ENCODE measurements at regions not wholly inside any gene's neighbourhood (a gene's known extent, or its start where the extent isn't known, plus 50 kb on each side); places are given as distances from the start of the nearest gene placed in this dataset.
A peak's percentile ranks its signal among the peaks of the same experiment; 100 is the strongest.

DNA sequence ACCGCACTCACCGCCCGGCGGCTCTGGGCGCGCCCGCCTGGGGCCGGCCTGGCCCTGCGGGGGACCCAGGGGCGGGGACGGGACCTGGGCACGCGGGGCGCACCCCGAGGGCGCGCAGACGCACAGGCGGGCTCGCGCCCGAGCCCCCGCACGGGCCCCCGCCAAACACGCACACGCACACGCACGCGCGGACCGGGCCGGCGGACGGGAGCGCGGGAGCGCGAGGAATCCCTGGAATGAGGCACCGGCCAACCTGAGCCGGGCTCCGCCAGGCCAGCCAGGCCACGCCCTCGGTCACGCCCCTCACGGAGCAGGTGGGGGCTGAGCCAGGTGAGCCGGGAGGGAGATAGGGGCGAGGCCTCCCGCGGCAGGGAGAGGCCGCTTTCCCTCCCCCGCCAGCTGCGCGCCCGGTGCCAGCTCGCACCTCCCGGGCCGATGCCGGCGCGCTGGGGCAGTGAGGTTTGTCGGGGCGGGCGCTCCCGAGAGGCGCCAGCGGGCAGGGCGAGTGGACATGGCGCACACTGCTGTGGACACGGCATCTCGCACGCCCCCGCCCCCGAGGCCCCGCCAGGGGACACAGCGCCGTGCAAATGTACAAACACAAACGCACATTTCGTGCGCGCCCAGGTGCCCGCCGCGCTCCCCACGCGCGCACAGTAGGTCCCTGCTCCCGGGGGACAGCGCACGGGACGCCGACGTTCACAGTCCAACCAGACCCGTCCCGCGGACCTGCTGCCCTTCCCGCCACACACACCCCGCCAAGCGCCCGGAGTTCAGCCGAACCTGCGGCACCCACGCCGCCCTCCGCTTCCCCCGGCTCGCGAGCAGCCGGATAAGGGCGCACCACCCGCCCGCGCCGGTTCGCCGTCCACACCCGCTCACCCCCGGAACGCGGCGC, 75.9 kb upstream of the VGLL4 start:
- Histone ChIP-seq H3K4me3 (ENCODE audit: control extremely low read depth in 1 of 5, extremely low read depth in 1 of 5, insufficient read depth in 1 of 5, low read depth in 2 of 5, low read length in 4 of 5) (peak overlapping the region in 4 of 5 experiments; percentile 44 to 83 (median 70)), H3K27ac (ENCODE audit: low read length in 2 of 2) (peak overlapping the region in 1 of 2 donors; percentile 38)
- POLR2A ChIA-PET, result no interaction called here

More for the DNA sequence above, 75.9 kb upstream of the VGLL4 start:
- Histone ChIP-seq H3K4me1 (ENCODE audit: control insufficient read depth in 2 of 2, insufficient read depth in 2 of 2, low read length in 2 of 2) (peaks cover 6 to 20% of the 10 kb centered on the region in 2 donors), H2AFZ (ENCODE audit: insufficient read depth, low read depth, low read length, poor library complexity, severe bottlenecking) (peak overlapping the region; percentile 94), H4K20me1 (ENCODE audit: control insufficient read depth, insufficient read depth, low read length, poor library complexity, severe bottlenecking) (no peaks in the 10 kb centered on the region), H3K9me3 (ENCODE audit: control extremely low read depth in 1 of 3, control insufficient read depth in 2 of 3, insufficient read depth in 1 of 3, low read length in 2 of 3) (no peaks in the 10 kb centered on the region), H3K27me3 (replicated peaks in 1 of 4; ENCODE audit: control extremely low read depth in 1 of 4, control insufficient read depth in 3 of 4, insufficient read depth in 4 of 4, low read length in 3 of 4) (peaks cover 0 to 3% (median 2%) of the 10 kb centered on the region in 4 experiments), H3K4me2 (replicated peaks; ENCODE audit: low read depth, low read length, poor library complexity, severe bottlenecking) (peak overlapping the region; percentile 98), H3K9ac (ENCODE audit: low read length) (peak overlapping the region; percentile 84), H3K36me3 (replicated peaks in 1 of 2; ENCODE audit: control extremely low read depth in 1 of 2, control insufficient read depth in 1 of 2, extremely low read depth in 1 of 2, insufficient read depth in 2 of 2, low read length in 1 of 2) (no peaks in the 10 kb centered on the region), H3K79me2 (ENCODE audit: control insufficient read depth, insufficient read depth, low read length) (peaks cover 6% of the 10 kb centered on the region)
- CTCF ChIA-PET, result no interaction called here
- TF ChIP-seq, protein P1, sequence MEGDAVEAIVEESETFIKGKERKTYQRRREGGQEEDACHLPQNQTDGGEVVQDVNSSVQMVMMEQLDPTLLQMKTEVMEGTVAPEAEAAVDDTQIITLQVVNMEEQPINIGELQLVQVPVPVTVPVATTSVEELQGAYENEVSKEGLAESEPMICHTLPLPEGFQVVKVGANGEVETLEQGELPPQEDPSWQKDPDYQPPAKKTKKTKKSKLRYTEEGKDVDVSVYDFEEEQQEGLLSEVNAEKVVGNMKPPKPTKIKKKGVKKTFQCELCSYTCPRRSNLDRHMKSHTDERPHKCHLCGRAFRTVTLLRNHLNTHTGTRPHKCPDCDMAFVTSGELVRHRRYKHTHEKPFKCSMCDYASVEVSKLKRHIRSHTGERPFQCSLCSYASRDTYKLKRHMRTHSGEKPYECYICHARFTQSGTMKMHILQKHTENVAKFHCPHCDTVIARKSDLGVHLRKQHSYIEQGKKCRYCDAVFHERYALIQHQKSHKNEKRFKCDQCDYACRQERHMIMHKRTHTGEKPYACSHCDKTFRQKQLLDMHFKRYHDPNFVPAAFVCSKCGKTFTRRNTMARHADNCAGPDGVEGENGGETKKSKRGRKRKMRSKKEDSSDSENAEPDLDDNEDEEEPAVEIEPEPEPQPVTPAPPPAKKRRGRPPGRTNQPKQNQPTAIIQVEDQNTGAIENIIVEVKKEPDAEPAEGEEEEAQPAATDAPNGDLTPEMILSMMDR (IDR thresholded peaks at IDR 0.05), result no peak
- TF ChIP-seq EZH2 (IDR thresholded peaks at IDR 0.05; ENCODE audit: borderline replicate concordance, insufficient read depth, low read depth, low read length, poor library complexity, severe bottlenecking), result no peak
- DNase-seq (peak; percentile 81), ATAC-seq (ENCODE audit: low read depth) (peak; percentile 72)
- intact Hi-C loops (cut with micrococcal nuclease), result loop anchor here (2.0 to 5.0 kb wide), 3 partner anchors 77 to 128 kb away; partner anchors contain the start of genes TAMM41 and VGLL4
- no peaks in the 10 kb centered on the region for H3K27me3 Mint-ChIP-seq
- peaks cover 26% of the 10 kb centered on the region for H3K4me1 Mint-ChIP-seq
- H3K4me3 Mint-ChIP-seq, result peak overlapping the region; percentile 99
- H3K9me3 Mint-ChIP-seq (ENCODE audit: insufficient read depth), result no peaks in the 10 kb centered on the region
- WGBS (ENCODE audit: insufficient coverage), result under 1% methylated on average over 121 of the region's 121 CpGs
- peak overlapping the region; percentile 95 for H3K27ac Mint-ChIP-seq

All from B cell (primary cell).